ENCODE measurements at regions not wholly inside any gene's neighbourhood (a gene's known extent, or its start where the extent isn't known, plus 50 kb on each side); places are given as distances from the start of the nearest gene placed in this dataset.

- no CpG with 5 or more reads among the region's 1 CpG for WGBS (ENCODE audit: insufficient coverage)
- no peaks in the 10 kb centered on the region for H3K36me3 ChIP-seq (replicated peaks in 1 of 2; ENCODE audit: control insufficient read depth in 1 of 2, insufficient read depth in 2 of 2, low read length in 2 of 2)
- Mint-ChIP-seq H3K4me1 (peaks cover 59% of the 10 kb centered on the region), H3K27ac (peak overlapping the region; percentile 97 to 99 (median 98)), H3K36me3 (no peaks in the 10 kb centered on the region), H3K9me3 (peaks cover 0 to 7% (median 0%) of the 10 kb centered on the region in 7 donors), H3K27me3 (ENCODE audit: low read depth in 3 of 3) (peaks cover 0 to 8% (median 0%) of the 10 kb centered on the region in 3 donors), H3K4me3 (peak overlapping the region in 1 of 2 donors; percentile 51)
- H3K4me3 ChIP-seq (replicated peaks in 1 of 3; ENCODE audit: low read depth in 2 of 3, low read length in 3 of 3), result peak overlapping the region in 1 of 3 experiments; percentile 49
- H3K9me3 ChIP-seq (replicated peaks in 1 of 2; ENCODE audit: control insufficient read depth in 1 of 2, insufficient read depth in 1 of 2, low read length in 2 of 2), result no peaks in the 10 kb centered on the region
- no peak overlapping the region for H2AFZ ChIP-seq (ENCODE audit: insufficient read depth, low read depth, low read length, poor library complexity, severe bottlenecking)
- intact Hi-C loops (cut with micrococcal nuclease), result loop anchor here (2.0 to 10.0 kb wide), 2 partner anchors 54 to 84 kb away; no protein-coding TSS in a partner anchor
- H3K4me2 ChIP-seq (replicated peaks; ENCODE audit: extremely low read depth, low read length, poor library complexity, severe bottlenecking), result peak overlapping the region; percentile 59
- H3K4me1 ChIP-seq (ENCODE audit: control insufficient read depth in 1 of 2, insufficient read depth in 2 of 2, low read length in 2 of 2), result peaks cover 42 to 61% of the 10 kb centered on the region in 2 donors
- peak; percentile 56 to 85 (median 68) for DNase-seq
- H3K79me2 ChIP-seq (ENCODE audit: insufficient read depth, low read length), result no peaks in the 10 kb centered on the region
- H3K27me3 ChIP-seq (ENCODE audit: control insufficient read depth in 2 of 2, insufficient read depth in 2 of 2, low read length in 2 of 2), result no peaks in the 10 kb centered on the region
- H3K9ac ChIP-seq (ENCODE audit: insufficient read depth, low read length, poor library complexity, severe bottlenecking), result peak overlapping the region; percentile 63
- H4K20me1 ChIP-seq (ENCODE audit: insufficient read depth, low read length), result no peaks in the 10 kb centered on the region
- TF ChIP-seq CTCF (IDR thresholded peaks at IDR 0.05), result no peak
- peak overlapping the region; percentile 59 to 94 for H3K27ac ChIP-seq (ENCODE audit: low read depth in 1 of 2, low read length in 2 of 2)
These were observed 83.1 kb upstream of the LYPLAL1 start for GRCh38 chr1:219090607-219091006.

GRCh38 chr1:219092206-219092605 lies 81.5 kb upstream of the LYPLAL1 start:
- Mint-ChIP-seq H3K27me3 (ENCODE audit: low read depth in 3 of 3) (peaks cover 0 to 8% (median 0%) of the 10 kb centered on the region in 3 donors), H3K4me1 (peaks cover 45% of the 10 kb centered on the region)
- H2AFZ ChIP-seq (ENCODE audit: insufficient read depth, low read depth, low read length, poor library complexity, severe bottlenecking), result no peak overlapping the region

More at GRCh38 chr1:219092206-219092605, 81.5 kb upstream of the LYPLAL1 start:
- Histone ChIP-seq H3K9me3 (replicated peaks in 1 of 2; ENCODE audit: control insufficient read depth in 1 of 2, insufficient read depth in 1 of 2, low read length in 2 of 2) (no peaks in the 10 kb centered on the region), H3K27me3 (ENCODE audit: control insufficient read depth in 2 of 2, insufficient read depth in 2 of 2, low read length in 2 of 2) (no peaks in the 10 kb centered on the region), H3K4me1 (ENCODE audit: control insufficient read depth in 1 of 2, insufficient read depth in 2 of 2, low read length in 2 of 2) (peaks cover 32 to 45% of the 10 kb centered on the region in 2 donors), H3K79me2 (ENCODE audit: insufficient read depth, low read length) (no peaks in the 10 kb centered on the region), H4K20me1 (ENCODE audit: insufficient read depth, low read length) (no peaks in the 10 kb centered on the region), H3K27ac (ENCODE audit: low read depth in 1 of 2, low read length in 2 of 2) (no peak overlapping the region), H3K4me2 (replicated peaks; ENCODE audit: extremely low read depth, low read length, poor library complexity, severe bottlenecking) (no peak overlapping the region), H3K9ac (ENCODE audit: insufficient read depth, low read length, poor library complexity, severe bottlenecking) (no peak overlapping the region), H3K36me3 (replicated peaks in 1 of 2; ENCODE audit: control insufficient read depth in 1 of 2, insufficient read depth in 2 of 2, low read length in 2 of 2) (no peaks in the 10 kb centered on the region), H3K4me3 (replicated peaks in 1 of 3; ENCODE audit: low read depth in 2 of 3, low read length in 3 of 3) (no peak overlapping the region)
- peak overlapping the region in 3 of 7 donors; percentile 25 to 74 (median 65) for H3K27ac Mint-ChIP-seq
- WGBS (ENCODE audit: insufficient coverage), result no CpG with 5 or more reads among the region's 1 CpG
- intact Hi-C loops (cut with micrococcal nuclease), result loop anchor here in 1 of 2 donors (10.0 kb wide), 1 partner anchor 53 kb away; no protein-coding TSS in a partner anchor
- no peak for TF ChIP-seq CTCF (IDR thresholded peaks at IDR 0.05)
- no peak overlapping the region for H3K4me3 Mint-ChIP-seq
- H3K36me3 Mint-ChIP-seq, result no peaks in the 10 kb centered on the region
- DNase-seq, result no peak
- peaks cover 0 to 11% (median 0%) of the 10 kb centered on the region in 7 donors for H3K9me3 Mint-ChIP-seq
